Endodermal cell (in vitro differentiated cells): ENCODE measurements at regions not wholly inside any gene's neighbourhood (a gene's known extent, or its start where the extent isn't known, plus 50 kb on each side); places are given as distances from the start of the nearest gene placed in this dataset.

ENCODE experiments used
- DNase-seq: peaks from one replicate; pipeline ENCODE4 v3.0.0-alpha.2; 2017
- H3K27ac ChIP-seq: 2 replicates; pipeline ENCODE4 v1.5.1; 2013; ENCODE audit warnings: mild to moderate bottlenecking, low read depth, low read length, moderate library complexity
- H3K27me3 ChIP-seq: 2 replicates; pipeline ENCODE4 v1.6.1; 2013; ENCODE audit warnings: mild to moderate bottlenecking, low read length, moderate library complexity; ENCODE audit not compliant: insufficient read depth, control insufficient read depth, poor library complexity, severe bottlenecking
- H3K36me3 ChIP-seq: 2 replicates; pipeline ENCODE4 v1.7.0; 2013; ENCODE audit warnings: mild to moderate bottlenecking, low read length, moderate library complexity; ENCODE audit not compliant: control insufficient read depth, insufficient read depth
- H3K4me1 ChIP-seq: one replicate; pipeline ENCODE4 v1.7.0; 2013; ENCODE audit warnings: low read length; ENCODE audit not compliant: control insufficient read depth, insufficient read depth
- H3K4me3 ChIP-seq: 2 replicates; pipeline ENCODE4 v1.5.1; 2013; ENCODE audit warnings: mild to moderate bottlenecking, low read length, moderate library complexity
- H3K9ac ChIP-seq: 2 replicates; pipeline ENCODE4 v1.6.1; 2013; ENCODE audit warnings: mild to moderate bottlenecking, low read length, moderate library complexity; ENCODE audit not compliant: poor library complexity, severe bottlenecking; ENCODE audit errors: extremely low read depth
- H3K9me3 ChIP-seq: 2 replicates; pipeline ENCODE4 v1.6.1; 2013; ENCODE audit warnings: mild to moderate bottlenecking, low read length, moderate library complexity; ENCODE audit not compliant: control insufficient read depth
- H3K27ac Mint-ChIP-seq: 2 replicates; pipeline ENCODE4 v1.8.0; 2020; ENCODE audit warnings: mixed read lengths
- H3K27me3 Mint-ChIP-seq: 2 replicates; pipeline ENCODE4 v1.8.0; 2021; ENCODE audit warnings: mild to moderate bottlenecking, mixed read lengths; ENCODE audit not compliant: insufficient read depth
- H3K36me3 Mint-ChIP-seq: 2 replicates; pipeline ENCODE4 v1.8.0; 2020; ENCODE audit warnings: low read depth, mixed read lengths
- H3K4me1 Mint-ChIP-seq: 2 replicates; pipeline ENCODE4 v1.8.0; 2020; ENCODE audit warnings: mixed read lengths
- H3K4me3 Mint-ChIP-seq: 2 replicates; pipeline ENCODE4 v1.8.0; 2020; ENCODE audit warnings: mild to moderate bottlenecking, moderate library complexity, mixed read lengths
- H3K9me3 Mint-ChIP-seq: 2 replicates; pipeline ENCODE4 v1.8.0; 2020; ENCODE audit warnings: mild to moderate bottlenecking, mixed read lengths
- CTCF ChIP-seq: fragments of 200-600 bp; sonication (generic); conservative IDR thresholded peaks from 2 replicates; pipeline ENCODE4 v1.5.0; 2021; ENCODE audit warnings: antibody characterized with exemption, mild to moderate bottlenecking
- WGBS, 2 experiments: methylation state at CpG; one replicate each; pipeline versions ENCODE4 v1.1.5 to v1.1.7; 2013; ENCODE audit warnings: missing lambda C conversion rate in 2 of 2, mixed read lengths in 1 of 2; ENCODE audit not compliant: insufficient coverage in 1 of 2, insufficient read length in 1 of 2; 5-methylcytosine and 5-hydroxymethylcytosine counted together

GRCh38 chr5:89710006-89710405 is 699.5 kb downstream of the CETN3 start:
- Histone ChIP-seq H3K27me3 (no peaks in the 10 kb centered on the region), H3K9me3 (no peaks in the 10 kb centered on the region), H3K27ac (no peak overlapping the region), H3K36me3 (no peaks in the 10 kb centered on the region), H3K9ac (no peak overlapping the region), H3K4me1 (peaks cover 4% of the 10 kb centered on the region), H3K4me3 (no peak overlapping the region)
- DNase-seq, result no peak
- no peak for TF ChIP-seq CTCF
- H3K9me3 Mint-ChIP-seq, result no peaks in the 10 kb centered on the region
- H3K4me3 Mint-ChIP-seq, result no peak overlapping the region
- H3K36me3 Mint-ChIP-seq, result no peaks in the 10 kb centered on the region
- H3K27ac Mint-ChIP-seq, result no peak overlapping the region
- peaks cover 27% of the 10 kb centered on the region for H3K4me1 Mint-ChIP-seq
- H3K27me3 Mint-ChIP-seq, result no peaks in the 10 kb centered on the region
- 100% methylated on average over 1 of the region's 1 CpG; no CpG with 5 or more reads in 1 of the 2 experiments for WGBS, 2 experiments

DNA sequence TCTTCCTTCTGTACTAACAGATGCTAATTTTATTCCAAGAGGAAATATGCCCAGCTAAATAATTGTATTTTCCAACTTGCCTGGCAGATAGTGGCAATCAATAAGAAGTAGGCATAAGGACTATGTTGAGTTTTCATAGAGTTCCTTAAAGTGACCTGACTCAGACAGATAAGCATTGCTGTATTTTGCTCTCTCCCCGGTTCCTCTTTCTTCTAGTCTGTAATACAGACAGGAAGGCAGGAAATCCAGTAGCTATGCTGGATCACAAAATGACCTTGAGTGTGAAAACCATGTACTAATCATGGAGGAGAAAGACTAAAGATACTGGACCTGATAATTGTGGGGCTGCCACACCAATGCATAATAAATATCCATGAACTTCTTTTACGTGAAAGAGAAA is 701.7 kb downstream of the CETN3 start:
- Mint-ChIP-seq H3K27me3 (no peaks in the 10 kb centered on the region), H3K36me3 (no peaks in the 10 kb centered on the region), H3K4me1 (peaks cover 35% of the 10 kb centered on the region), H3K9me3 (no peaks in the 10 kb centered on the region), H3K4me3 (no peak overlapping the region), H3K27ac (no peak overlapping the region)
- no peak for DNase-seq
- Histone ChIP-seq H3K4me3 (no peak overlapping the region), H3K27me3 (no peaks in the 10 kb centered on the region), H3K36me3 (no peaks in the 10 kb centered on the region), H3K4me1 (peaks cover 16% of the 10 kb centered on the region), H3K9ac (no peak overlapping the region), H3K9me3 (no peaks in the 10 kb centered on the region), H3K27ac (no peak overlapping the region)
- WGBS, 2 experiments, result 98 to 100% methylated on average over 2 of the region's 2 CpGs
- no peak for TF ChIP-seq CTCF

DNA sequence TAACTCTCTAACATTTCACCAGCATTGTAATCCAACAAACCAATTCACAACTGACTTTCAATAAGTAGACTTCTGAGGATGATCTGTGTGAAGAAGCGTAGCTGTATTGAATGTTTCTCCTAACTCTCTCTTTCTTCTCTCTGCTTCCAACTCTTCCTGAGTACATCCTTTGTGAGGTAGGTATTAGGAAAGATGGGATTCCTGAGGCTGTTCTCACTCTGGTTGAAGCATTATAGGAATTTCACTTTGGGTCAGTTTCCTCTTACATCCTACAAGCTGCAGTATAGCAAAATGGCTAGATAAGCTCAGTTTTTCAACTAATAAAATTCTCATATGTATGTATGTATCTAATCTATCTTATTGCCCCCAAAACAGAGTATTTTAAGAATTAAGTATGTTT is 702.8 kb downstream of the CETN3 start:
- Histone ChIP-seq H3K4me1 (peaks cover 16% of the 10 kb centered on the region), H3K27ac (no peak overlapping the region), H3K9ac (no peak overlapping the region), H3K36me3 (no peaks in the 10 kb centered on the region), H3K27me3 (no peaks in the 10 kb centered on the region), H3K4me3 (no peak overlapping the region), H3K9me3 (no peaks in the 10 kb centered on the region)
- H3K36me3 Mint-ChIP-seq, result no peaks in the 10 kb centered on the region
- peaks cover 29% of the 10 kb centered on the region for H3K4me1 Mint-ChIP-seq
- no CpG with 5 or more reads among the region's 1 CpG for WGBS, 2 experiments
- H3K4me3 Mint-ChIP-seq, result no peak overlapping the region
- TF ChIP-seq CTCF, result no peak
- no peaks in the 10 kb centered on the region for H3K27me3 Mint-ChIP-seq
- no peak overlapping the region for H3K27ac Mint-ChIP-seq
- DNase-seq, result no peak
- H3K9me3 Mint-ChIP-seq, result no peaks in the 10 kb centered on the region
